HG03135 (cell line): ENCODE measurements at regions not wholly inside any gene's neighbourhood (a gene's known extent, or its start where the extent isn't known, plus 50 kb on each side); places are given as distances from the start of the nearest gene placed in this dataset.

Source experiments
- ATAC-seq: cut with Tn5 transposase; IDR thresholded peaks from one replicate; pipeline ENCODE4 v1.9.1; 2021; ENCODE audit warnings: mild to moderate bottlenecking, moderate library complexity; ENCODE audit not compliant: unreplicated experiment

- ATAC-seq, result no peak
Observed at GRCh38 chr15:47337836-47338235, 379.5 kb upstream of the SEMA6D start.

- no peak for ATAC-seq
Observed at GRCh38 chr15:47338771-47339170, 378.5 kb upstream of the SEMA6D start.

GRCh38 chr15:47339800-47340570, 377.3 kb upstream of the SEMA6D start:
- no peak for ATAC-seq

- ATAC-seq, result no peak
Observed at GRCh38 chr15:47340571-47340920, 376.8 kb upstream of the SEMA6D start.

- no peak for ATAC-seq
Observed at GRCh38 chr15:47349179-47349578, 368.1 kb upstream of the SEMA6D start.

- no peak for ATAC-seq
Observed at GRCh38 chr15:47351501-47351900, 365.8 kb upstream of the SEMA6D start.

- ATAC-seq, result no peak
Observed at GRCh38 chr15:47352217-47352616, 365.1 kb upstream of the SEMA6D start.

- ATAC-seq, result no peak
Observed at GRCh38 chr15:47355759-47356158, 361.5 kb upstream of the SEMA6D start.

- no peak for ATAC-seq
Observed at GRCh38 chr15:47356297-47356696, 361.0 kb upstream of the SEMA6D start.

- no peak for ATAC-seq
Observed at GRCh38 chr15:47358876-47359275, 358.4 kb upstream of the SEMA6D start.

- no peak for ATAC-seq
Observed at GRCh38 chr15:47360305-47360704, 357.0 kb upstream of the SEMA6D start.

GRCh38 chr15:47362118-47362905, 355.0 kb upstream of the SEMA6D start:
- ATAC-seq, result no peak

GRCh38 chr15:47363653-47364052, 353.7 kb upstream of the SEMA6D start:
- no peak for ATAC-seq

GRCh38 chr15:47364230-47365141, 352.8 kb upstream of the SEMA6D start:
- no peak for ATAC-seq

- no peak for ATAC-seq
Observed at GRCh38 chr15:47366884-47367283, 350.4 kb upstream of the SEMA6D start.

GRCh38 chr15:47367726-47368390, 349.4 kb upstream of the SEMA6D start:
- ATAC-seq, result no peak

GRCh38 chr15:47371939-47372338, 345.4 kb upstream of the SEMA6D start:
- no peak for ATAC-seq

GRCh38 chr15:47374222-47374621, 343.1 kb upstream of the SEMA6D start:
- no peak for ATAC-seq

- ATAC-seq, result no peak
Observed at GRCh38 chr15:47376190-47376589, 341.1 kb upstream of the SEMA6D start.

GRCh38 chr15:47377465-47377864, 339.8 kb upstream of the SEMA6D start:
- no peak for ATAC-seq

GRCh38 chr15:47378527-47378926, 338.8 kb upstream of the SEMA6D start:
- no peak for ATAC-seq
